H1 (cell line): ENCODE measurements at regions not wholly inside any gene's neighbourhood (a gene's known extent, or its start where the extent isn't known, plus 50 kb on each side); places are given as distances from the start of the nearest gene placed in this dataset.

Experiments used
- ATF3 ChIP-seq: IDR thresholded peaks from 2 replicates; pipeline ENCODE4 v1.6.1; 2011; ENCODE audit warnings: low read depth, mild to moderate bottlenecking, low read length; ENCODE audit not compliant: insufficient read depth
- EP300 ChIP-seq, 2 experiments: IDR thresholded peaks; 1 replicate in 1 of 2; 2 replicates in 1 of 2; pipeline ENCODE4 v1.6.1; 2011 to 2012; ENCODE audit warnings: low read depth in 2 of 2, low read length in 2 of 2, mild to moderate bottlenecking in 2 of 2, borderline replicate concordance in 1 of 2, inconsistent platforms in 1 of 2, moderate library complexity in 1 of 2
- FOSL1 ChIP-seq: IDR thresholded peaks from 2 replicates; pipeline ENCODE4 v1.6.1; 2011; ENCODE audit warnings: mild to moderate bottlenecking, low read depth, low read length, moderate library complexity; ENCODE audit not compliant: insufficient read depth
- POLR2AphosphoS5 ChIP-seq: IDR thresholded peaks from 2 replicates; pipeline ENCODE4 v1.6.1; 2011; ENCODE audit warnings: low read depth, low read length
- TAF1 ChIP-seq: IDR thresholded peaks from 2 replicates; pipeline ENCODE4 v1.6.1; 2011; ENCODE audit warnings: mild to moderate bottlenecking, low read depth, low read length

- TF ChIP-seq TAF1: no peak
- no peak for TF ChIP-seq POLR2AphosphoS5
- no peak for TF ChIP-seq EP300 (IDR thresholded peaks at IDR 0.05; ENCODE audit: borderline replicate concordance in 1 of 2, low read depth in 2 of 2, low read length in 2 of 2)
- no peak for TF ChIP-seq ATF3
- TF ChIP-seq FOSL1: no peak
Measured at GRCh38 chr2:207357216-207357615, 172.5 kb upstream of the CREB1 start.
